Heart left ventricle (tissue), 13 donors: ENCODE measurements at regions not wholly inside any gene's neighbourhood (a gene's known extent, or its start where the extent isn't known, plus 50 kb on each side); places are given as distances from the start of the nearest gene placed in this dataset.

ENCODE experiments used
- POLR2A ChIP-seq, 2 donors: fragments of 450-650 bp; IDR thresholded peaks; one replicate each; pipeline ENCODE4 v1.6.1; 2017; ENCODE audit warnings: antibody characterized with exemption in 2 of 2, mild to moderate bottlenecking in 2 of 2, moderate library complexity in 2 of 2
- TF ChIP-seq, protein P1 (sequence below), 12 donors: fragments of 200-600 bp; sonication (generic) in 4 of 12; IDR thresholded peaks; one replicate each; pipeline versions ENCODE4 v1.5.0 to v1.8.0; 2018 to 2022; ENCODE audit warnings: antibody characterized with exemption in 12 of 12, mild to moderate bottlenecking in 5 of 12
- donor health status: ischemic (EF 13 %, LVEDD 7.1; RV severe dilation, severe dysfunction).
- donor health status: DM: no; HTN: yes; CAD: no.
- donor health status: DM: no; HTN: no; CAD: no.
- donor health status: ischemic (EF 25% LVEDD 6.9; RV normal size, moderate dysfunction).
- donor health status: ischemic (EF 25% LVEDD 5.7; RV mildly dilated, moderate dysfunction).
- donor health status: ischemic (EF 35%, LVEDD 5.7; RV mildly dilated, moderate dysfunction).
- donor health status: nonischemic (EF 11% LVEDD 7.7; RV severe dilation, severe dysfunction).
- donor health status: DM: yes; HTN: yes; CAD: no.
- donor health status: PGD.
- donor health status: ischemic (EF 29% LVEDD 5.4; RV normal size, mild dysfunction).
- donor health status: nonischemic (EF 23%, LVEDD 6.1; RV moderate dilation, normal function).

DNA sequence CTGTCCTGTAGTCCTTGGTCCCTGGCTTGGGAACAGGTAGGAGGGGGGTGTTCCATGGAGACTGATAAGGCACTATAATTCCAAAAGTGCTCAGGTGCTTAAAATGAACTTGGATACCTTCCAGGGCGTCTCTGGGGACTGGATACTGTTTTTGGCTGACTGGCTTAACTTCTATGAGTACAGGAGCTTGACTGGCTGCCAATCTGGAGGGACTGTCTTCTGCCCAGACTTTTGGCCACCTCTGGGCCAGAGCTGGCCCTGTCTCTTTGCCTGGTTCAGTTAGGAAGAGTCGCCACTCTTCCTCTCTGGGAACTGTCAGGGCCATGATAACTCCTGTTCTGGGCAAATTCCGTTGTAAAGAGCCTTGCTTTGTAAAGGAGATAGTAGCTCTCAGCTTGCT, 407.0 kb downstream of the TGFB2 start:
- TF ChIP-seq, protein P1, sequence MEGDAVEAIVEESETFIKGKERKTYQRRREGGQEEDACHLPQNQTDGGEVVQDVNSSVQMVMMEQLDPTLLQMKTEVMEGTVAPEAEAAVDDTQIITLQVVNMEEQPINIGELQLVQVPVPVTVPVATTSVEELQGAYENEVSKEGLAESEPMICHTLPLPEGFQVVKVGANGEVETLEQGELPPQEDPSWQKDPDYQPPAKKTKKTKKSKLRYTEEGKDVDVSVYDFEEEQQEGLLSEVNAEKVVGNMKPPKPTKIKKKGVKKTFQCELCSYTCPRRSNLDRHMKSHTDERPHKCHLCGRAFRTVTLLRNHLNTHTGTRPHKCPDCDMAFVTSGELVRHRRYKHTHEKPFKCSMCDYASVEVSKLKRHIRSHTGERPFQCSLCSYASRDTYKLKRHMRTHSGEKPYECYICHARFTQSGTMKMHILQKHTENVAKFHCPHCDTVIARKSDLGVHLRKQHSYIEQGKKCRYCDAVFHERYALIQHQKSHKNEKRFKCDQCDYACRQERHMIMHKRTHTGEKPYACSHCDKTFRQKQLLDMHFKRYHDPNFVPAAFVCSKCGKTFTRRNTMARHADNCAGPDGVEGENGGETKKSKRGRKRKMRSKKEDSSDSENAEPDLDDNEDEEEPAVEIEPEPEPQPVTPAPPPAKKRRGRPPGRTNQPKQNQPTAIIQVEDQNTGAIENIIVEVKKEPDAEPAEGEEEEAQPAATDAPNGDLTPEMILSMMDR (IDR thresholded peaks at IDR 0.05), result no peak
- no peak for TF ChIP-seq POLR2A (IDR thresholded peaks at IDR 0.05)
